OCI-LY1 (cell line): ENCODE measurements at regions not wholly inside any gene's neighbourhood (a gene's known extent, or its start where the extent isn't known, plus 50 kb on each side); places are given as distances from the start of the nearest gene placed in this dataset.

ENCODE experiments used
- H2AFZ ChIP-seq: fragments of 200-600 bp; sonication (generic), shearing (Covaris generic); 2 replicates; pipeline ENCODE4 v1.6.0; 2014; ENCODE audit warnings: antibody characterized with exemption, mild to moderate bottlenecking, low read length
- H3F3A ChIP-seq: fragments of 200-600 bp; sonication (generic), shearing (Covaris generic); 2 replicates; pipeline ENCODE4 v1.6.0; 2014; ENCODE audit warnings: mild to moderate bottlenecking, antibody characterized with exemption, low read length, moderate library complexity; ENCODE audit not compliant: insufficient read depth
- H3K27ac ChIP-seq: fragments of 200-600 bp; sonication (generic); 2 replicates; pipeline ENCODE4 v1.5.1; 2014; ENCODE audit warnings: low read length, mixed run types, mild to moderate bottlenecking, low read depth; ENCODE audit not compliant: poor library complexity, severe bottlenecking
- H3K27me3 ChIP-seq: fragments of 200-600 bp; sonication (generic); 2 replicates; pipeline ENCODE4 v1.6.0; 2014; ENCODE audit warnings: antibody characterized with exemption, mild to moderate bottlenecking, low read length, moderate library complexity; ENCODE audit not compliant: insufficient read depth
- H3K36me3 ChIP-seq: fragments of 200-600 bp; sonication (generic); 2 replicates; pipeline ENCODE4 v1.6.1; 2014; ENCODE audit warnings: mild to moderate bottlenecking, antibody characterized with exemption, low read length, moderate library complexity, mixed read lengths; ENCODE audit not compliant: insufficient read depth
- H3K4me1 ChIP-seq: fragments of 200-600 bp; sonication (generic); 2 replicates; pipeline ENCODE4 v1.5.1; 2014; ENCODE audit warnings: mild to moderate bottlenecking, low read length, moderate library complexity; ENCODE audit not compliant: insufficient read depth, severe bottlenecking
- H3K4me2 ChIP-seq: fragments of 200-600 bp; sonication (generic), shearing (Covaris generic); 2 replicates; pipeline ENCODE4 v1.6.1; 2014; ENCODE audit warnings: low read length
- H3K4me3 ChIP-seq: fragments of 200-600 bp; sonication (generic); 2 replicates; pipeline ENCODE4 v1.5.1; 2014; ENCODE audit warnings: low read length, low read depth, mild to moderate bottlenecking, mixed read lengths; ENCODE audit not compliant: poor library complexity, severe bottlenecking
- H3K79me2 ChIP-seq: fragments of 200-600 bp; shearing (Covaris generic); 2 replicates; pipeline ENCODE4 v1.6.1; 2016; ENCODE audit warnings: mixed run types, low read length, mixed read lengths; ENCODE audit not compliant: insufficient read depth
- H3K9ac ChIP-seq: fragments of 200-600 bp; sonication (generic), shearing (Covaris generic); 2 replicates; pipeline ENCODE4 v1.6.1; 2014; ENCODE audit warnings: mild to moderate bottlenecking, low read length, mixed read lengths
- H3K9me2 ChIP-seq: fragments of 200-600 bp; sonication (generic), shearing (Covaris generic); 2 replicates; pipeline ENCODE4 v1.6.1; 2014; ENCODE audit warnings: low read depth, mild to moderate bottlenecking, low read length, mixed read lengths
- H3K9me3 ChIP-seq: fragments of 200-600 bp; shearing (Covaris generic); 2 replicates; pipeline ENCODE4 v1.6.1; 2014; ENCODE audit warnings: low read length, mixed read lengths
- H4K20me1 ChIP-seq: fragments of 200-600 bp; sonication (generic), shearing (Covaris generic); 2 replicates; pipeline ENCODE4 v1.6.0; 2016; ENCODE audit warnings: mild to moderate bottlenecking, low read length; ENCODE audit not compliant: insufficient read depth
- CTCF ChIP-seq: fragments of 200-600 bp; sonication (generic), shearing (Covaris generic); IDR thresholded peaks from 2 replicates; pipeline ENCODE4 v1.5.1; 2017; ENCODE audit warnings: mild to moderate bottlenecking, antibody characterized with exemption, low read length, moderate library complexity, mixed read lengths
- EZH2 ChIP-seq: fragments of 200-600 bp; sonication (generic), shearing (Covaris generic); IDR thresholded peaks from 2 replicates; pipeline ENCODE4 v1.8.0; 2017; ENCODE audit warnings: borderline replicate concordance, mixed run types, mild to moderate bottlenecking, antibody characterized with exemption, low read length, moderate library complexity, mixed read lengths

GRCh38 chr2:18831916-18832510, 242.6 kb upstream of the NT5C1B start:
- no peaks in the 10 kb centered on the region for H3K9me2 ChIP-seq
- no peaks in the 10 kb centered on the region for H3K27me3 ChIP-seq
- H3K36me3 ChIP-seq, result no peaks in the 10 kb centered on the region
- no peaks in the 10 kb centered on the region for H3K79me2 ChIP-seq
- H3K27ac ChIP-seq, result no peak overlapping the region
- no peaks in the 10 kb centered on the region for H3K9me3 ChIP-seq
- H4K20me1 ChIP-seq, result no peaks in the 10 kb centered on the region
- TF ChIP-seq CTCF (no peak), EZH2 (no peak)
- H3K4me1 ChIP-seq, result no peaks in the 10 kb centered on the region
- no peak overlapping the region for H3K9ac ChIP-seq
- no peak overlapping the region for H3K4me3 ChIP-seq
- H3K4me2 ChIP-seq, result no peak overlapping the region
- H2AFZ ChIP-seq, result no peak overlapping the region
- H3F3A ChIP-seq, result no peaks in the 10 kb centered on the region

- H3K4me1 ChIP-seq, result no peaks in the 10 kb centered on the region
- no peak overlapping the region for H3K4me2 ChIP-seq
- no peak for TF ChIP-seq EZH2
- no peak for TF ChIP-seq CTCF
- H3K9ac ChIP-seq, result no peak overlapping the region
- no peak overlapping the region for H3K27ac ChIP-seq
- no peak overlapping the region for H2AFZ ChIP-seq
- H3K4me3 ChIP-seq, result no peak overlapping the region
- H3K9me3 ChIP-seq, result no peaks in the 10 kb centered on the region
- H3F3A ChIP-seq, result no peaks in the 10 kb centered on the region
- no peaks in the 10 kb centered on the region for H3K27me3 ChIP-seq
- no peaks in the 10 kb centered on the region for H3K36me3 ChIP-seq
- H3K9me2 ChIP-seq, result no peaks in the 10 kb centered on the region
- H3K79me2 ChIP-seq, result no peaks in the 10 kb centered on the region
- H4K20me1 ChIP-seq, result no peaks in the 10 kb centered on the region
These were observed 241.6 kb upstream of the NT5C1B start for GRCh38 chr2:18830962-18831361.

- H3K9me3 ChIP-seq, result no peaks in the 10 kb centered on the region
- no peak overlapping the region for H3K9ac ChIP-seq
- no peaks in the 10 kb centered on the region for H3K79me2 ChIP-seq
- no peaks in the 10 kb centered on the region for H3K4me1 ChIP-seq
- no peak overlapping the region for H3K4me3 ChIP-seq
- no peak overlapping the region for H2AFZ ChIP-seq
- H4K20me1 ChIP-seq, result no peaks in the 10 kb centered on the region
- TF ChIP-seq CTCF, result no peak
- TF ChIP-seq EZH2, result no peak
- H3F3A ChIP-seq, result no peaks in the 10 kb centered on the region
- no peaks in the 10 kb centered on the region for H3K9me2 ChIP-seq
- no peaks in the 10 kb centered on the region for H3K36me3 ChIP-seq
- no peak overlapping the region for H3K4me2 ChIP-seq
- H3K27me3 ChIP-seq, result no peaks in the 10 kb centered on the region
- H3K27ac ChIP-seq, result no peak overlapping the region
These were observed 240.6 kb upstream of the NT5C1B start for GRCh38 chr2:18829976-18830375.
